Posterior vena cava (tissue), 2 donors: ENCODE measurements at regions not wholly inside any gene's neighbourhood (a gene's known extent, or its start where the extent isn't known, plus 50 kb on each side); places are given as distances from the start of the nearest gene placed in this dataset.

Source experiments
- DNase-seq: peaks from one replicate; pipeline ENCODE4 v3.0.0-alpha.2; 2020; ENCODE audit warnings: low spot score
- intact Hi-C, 2 donors: fragments of 100-400 bp; cut with DNase I; formaldehyde crosslinking; loops; one replicate each; pipeline versions ENCODE4 v1.14.1 to v1.14.2; 2022 to 2023
- donor health status: DM: yes; HTN: yes; CAD: no.
- donor health status: DM: yes; HTN: yes; CAD: no.

GRCh38 chr1:81121306-81121705 is 679.4 kb upstream of the ADGRL2 start:
- no peak for DNase-seq
- intact Hi-C loops, result no loop called here

- intact Hi-C loops, result no loop called here
- DNase-seq, result no peak
Measured at GRCh38 chr1:81119319-81119718, 681.4 kb upstream of the ADGRL2 start.

DNA sequence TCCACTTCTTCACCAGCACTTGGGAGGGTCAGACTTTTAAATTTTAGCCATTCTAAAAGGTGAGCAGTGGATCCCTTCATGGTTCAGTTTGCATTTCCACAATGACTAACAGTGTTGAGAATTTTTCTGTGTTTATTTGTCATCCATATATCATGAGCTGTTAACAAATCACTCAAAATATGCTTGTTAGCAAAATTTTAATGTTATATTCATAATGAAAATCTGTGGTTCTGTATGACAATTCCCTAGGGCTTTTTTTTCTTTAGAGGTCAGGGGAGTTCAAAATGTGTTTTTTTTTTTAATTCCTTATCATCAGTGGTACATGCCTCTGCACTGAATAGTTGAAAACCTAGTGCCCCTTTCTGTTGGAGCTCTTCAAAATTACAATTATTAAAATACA is 682.2 kb upstream of the ADGRL2 start:
- intact Hi-C loops, result no loop called here
- DNase-seq, result no peak

GRCh38 chr1:81115422-81115821 is 685.3 kb upstream of the ADGRL2 start:
- no peak for DNase-seq
- intact Hi-C loops, result no loop called here

DNA sequence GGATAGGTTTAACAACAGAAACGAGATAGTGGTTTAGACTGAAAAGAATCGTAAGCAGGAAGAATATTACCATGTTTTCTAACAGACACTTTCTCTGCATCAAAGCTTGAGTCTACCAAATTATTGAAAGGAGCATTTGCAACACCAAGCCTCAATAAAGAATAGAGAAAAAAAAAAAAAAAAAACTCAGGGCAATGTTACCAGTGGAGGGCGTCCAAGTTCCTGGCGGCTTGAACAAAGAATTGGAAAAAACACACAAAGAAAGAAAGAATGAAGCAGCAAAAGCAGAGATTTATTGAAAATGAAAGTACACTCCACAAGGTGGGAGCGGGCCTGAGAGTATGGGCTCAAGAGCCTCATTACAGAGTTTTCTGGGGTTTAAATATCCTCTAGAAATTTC is 686.5 kb upstream of the ADGRL2 start:
- intact Hi-C loops, result no loop called here
- no peak for DNase-seq

DNA sequence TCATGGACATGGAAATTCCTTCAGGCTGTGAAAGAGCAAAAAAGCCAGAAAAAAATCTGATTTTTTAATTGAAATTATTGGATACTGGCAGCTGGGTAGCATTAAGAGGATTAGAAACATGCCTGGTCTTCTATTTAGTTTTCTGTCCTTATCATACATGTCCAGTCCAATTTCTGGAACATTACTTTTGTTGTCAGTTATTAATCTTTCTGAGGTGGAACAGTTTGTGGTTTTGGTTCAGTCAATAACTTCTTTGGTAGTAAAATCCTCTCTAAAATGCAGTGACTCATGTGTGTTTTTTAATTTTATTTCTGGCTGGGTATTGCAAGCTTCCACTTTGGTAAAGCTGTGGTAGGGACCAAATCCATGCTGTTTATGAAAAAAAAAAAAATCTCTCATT is 687.0 kb upstream of the ADGRL2 start:
- no peak for DNase-seq
- intact Hi-C loops, result no loop called here

GRCh38 chr1:81111818-81112217 is 688.9 kb upstream of the ADGRL2 start:
- intact Hi-C loops, result no loop called here
- DNase-seq, result no peak

GRCh38 chr1:81109038-81109437 is 691.7 kb upstream of the ADGRL2 start:
- intact Hi-C loops, result no loop called here

GRCh38 chr1:81097860-81098259 is 702.9 kb upstream of the ADGRL2 start:
- DNase-seq, result no peak
- intact Hi-C loops, result no loop called here

More at GRCh38 chr1:81109038-81109437, 691.7 kb upstream of the ADGRL2 start:
- no peak for DNase-seq

- DNase-seq, result no peak
Measured at GRCh38 chr1:81073580-81073979, 727.2 kb upstream of the ADGRL2 start.

DNA sequence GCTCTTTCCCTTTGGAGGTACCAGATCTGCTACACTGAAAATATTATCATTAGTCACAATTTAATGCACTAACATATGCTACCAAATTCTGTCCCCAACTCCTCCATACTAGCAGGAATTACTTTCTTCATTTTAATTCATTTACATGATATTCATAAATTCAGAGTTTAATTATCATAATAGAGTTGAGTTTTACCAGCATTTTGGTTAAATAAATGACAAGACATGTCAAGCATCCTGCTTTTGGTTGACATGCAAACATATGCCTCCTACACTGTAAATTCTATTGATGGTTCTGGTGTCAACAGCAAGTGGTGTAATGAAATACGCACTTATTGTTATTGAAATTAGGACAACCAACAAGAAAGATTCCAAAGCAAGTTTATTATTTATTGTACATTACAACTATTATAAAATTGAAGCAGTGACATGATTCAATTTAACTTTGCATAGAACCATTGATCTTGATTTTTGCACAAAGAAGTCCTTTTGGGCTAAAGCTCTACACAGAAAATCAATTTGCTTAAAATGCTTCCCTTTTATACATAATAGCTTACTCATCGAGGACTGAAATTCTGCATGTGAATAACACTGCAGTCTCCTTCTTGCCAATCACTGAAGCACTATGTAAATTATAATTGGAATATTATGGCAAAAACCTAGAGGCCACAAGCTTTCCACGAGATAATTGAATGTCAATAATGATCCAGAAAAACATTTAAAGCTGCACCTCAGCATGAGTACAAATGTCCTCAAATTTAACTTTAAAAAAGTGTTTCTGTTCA is 728.6 kb upstream of the ADGRL2 start:
- intact Hi-C loops, result no loop called here
- no peak for DNase-seq

More at GRCh38 chr1:81073580-81073979, 727.2 kb upstream of the ADGRL2 start:
- intact Hi-C loops, result no loop called here

DNA sequence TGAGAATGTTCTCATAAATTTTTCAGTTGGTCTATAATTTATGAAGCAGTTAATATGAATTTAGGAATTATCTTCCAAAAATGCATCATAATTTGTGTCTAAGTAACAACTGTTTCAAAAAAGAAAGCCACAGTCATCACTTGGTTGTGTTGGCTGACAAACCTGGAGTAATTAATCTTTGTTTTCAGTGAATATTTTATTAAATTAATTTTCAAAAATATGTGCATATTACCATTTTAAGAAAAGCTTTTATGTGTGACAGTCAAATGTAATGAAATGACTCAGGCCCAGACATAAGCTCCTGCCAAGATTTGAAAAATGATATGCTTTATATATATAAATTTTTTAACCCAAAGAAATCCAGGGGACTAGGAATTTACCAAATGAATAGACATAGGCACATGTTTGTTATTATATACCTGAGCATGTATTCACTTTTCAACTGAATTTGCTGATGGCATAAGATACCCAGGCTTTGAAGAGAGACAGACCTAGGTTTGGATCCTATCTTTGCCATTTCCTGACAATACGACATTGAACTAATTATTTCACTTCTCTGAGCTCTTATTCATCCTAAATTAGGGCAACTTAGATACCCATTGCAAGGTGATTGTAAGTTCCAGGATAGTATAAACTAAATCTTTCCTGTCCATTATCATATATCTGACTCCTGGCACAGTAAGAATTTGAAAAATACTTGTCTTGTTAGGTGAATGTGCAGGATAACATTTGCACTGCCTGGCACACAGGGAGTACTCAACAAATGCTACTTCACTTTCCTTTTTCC is 729.5 kb upstream of the ADGRL2 start:
- no peak for DNase-seq
- intact Hi-C loops, result no loop called here

GRCh38 chr1:81069856-81070255 is 730.9 kb upstream of the ADGRL2 start:
- no peak for DNase-seq
- intact Hi-C loops, result no loop called here

- DNase-seq, result no peak
- intact Hi-C loops, result no loop called here
Measured at GRCh38 chr1:81068726-81069125, 732.0 kb upstream of the ADGRL2 start.

GRCh38 chr1:81053826-81054225 is 746.9 kb upstream of the ADGRL2 start:
- intact Hi-C loops, result no loop called here
- no peak for DNase-seq

DNA sequence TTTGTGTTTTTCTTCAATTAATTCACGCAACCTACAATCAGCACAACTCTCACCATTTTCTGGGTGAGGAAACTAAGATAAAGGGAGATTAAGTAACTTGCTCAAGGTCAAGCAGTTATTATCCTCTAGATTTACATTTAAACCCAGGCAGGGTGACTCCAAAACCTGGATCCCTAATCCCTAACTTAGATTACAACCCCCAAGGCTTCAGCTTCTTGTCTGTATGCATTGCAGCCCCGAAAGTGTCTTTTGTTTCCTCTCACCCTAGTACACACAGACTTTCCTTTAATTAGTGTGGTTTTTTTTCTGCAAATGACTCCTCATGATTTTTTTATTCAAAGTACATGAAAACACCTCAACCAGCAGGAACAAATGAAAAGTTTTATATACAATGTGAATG is 748.6 kb upstream of the ADGRL2 start:
- no peak for DNase-seq
- intact Hi-C loops, result no loop called here

GRCh38 chr1:81050390-81050789 is 750.3 kb upstream of the ADGRL2 start:
- no peak for DNase-seq
- intact Hi-C loops, result no loop called here

DNA sequence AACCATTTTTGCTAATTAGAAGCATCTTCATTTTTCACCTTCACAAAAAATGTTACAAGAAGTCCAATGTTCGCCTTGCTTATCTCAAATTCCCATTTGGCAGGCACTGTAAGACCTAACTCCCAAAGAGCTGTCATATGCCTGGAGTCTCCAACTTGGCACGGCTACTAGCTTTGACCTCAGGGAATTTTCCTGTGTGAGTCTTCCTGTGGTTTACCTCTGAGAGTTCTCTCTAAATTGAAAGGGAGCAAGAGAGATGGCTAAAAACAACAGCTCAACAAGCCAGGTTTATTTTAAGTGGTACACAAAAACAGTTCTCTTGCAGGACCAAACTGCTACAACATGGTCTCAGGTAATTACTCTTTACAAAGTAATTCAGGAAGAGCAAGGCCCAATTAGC is 756.0 kb upstream of the ADGRL2 start:
- intact Hi-C loops, result no loop called here
- no peak for DNase-seq

DNA sequence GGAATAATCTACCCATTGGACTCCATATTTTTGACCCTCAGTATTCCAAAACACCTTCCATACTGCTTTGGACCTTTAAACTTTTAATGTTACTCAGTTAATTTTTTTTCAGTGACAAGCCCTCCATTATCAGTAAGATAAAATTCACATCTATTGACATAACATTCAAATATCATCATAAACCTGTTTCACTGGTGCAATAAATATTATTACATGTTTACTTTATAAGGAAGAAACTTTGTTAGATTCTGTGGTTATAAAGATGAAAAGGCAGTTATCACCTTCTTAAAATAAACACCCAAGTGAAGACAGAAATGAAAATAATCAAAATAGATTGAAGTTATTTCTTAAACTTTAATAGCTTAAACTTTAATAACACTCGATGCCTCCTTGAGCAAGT is 758.5 kb upstream of the ADGRL2 start:
- intact Hi-C loops, result no loop called here
- no peak for DNase-seq

GRCh38 chr1:81034291-81034690 is 766.4 kb upstream of the ADGRL2 start:
- DNase-seq, result no peak
- intact Hi-C loops, result no loop called here

- no peak for DNase-seq
- intact Hi-C loops, result no loop called here
Measured at GRCh38 chr1:81032973-81033425, 767.7 kb upstream of the ADGRL2 start.
